RWPE2 (cell line): ENCODE measurements at regions not wholly inside any gene's neighbourhood (a gene's known extent, or its start where the extent isn't known, plus 50 kb on each side); places are given as distances from the start of the nearest gene placed in this dataset.

ENCODE experiments used
- ATAC-seq: fragments of 200-7000 bp; cut with Tn5 transposase; 3 replicates; pipeline ENCODE4 v1.9.1; 2021; ENCODE audit warnings: low read depth
- DNase-seq: peaks from one replicate; pipeline ENCODE4 v3.0.0-alpha.2; 2020; ENCODE audit warnings: low spot score
- H3K27ac ChIP-seq: fragments of 450-650 bp; 2 replicates; pipeline ENCODE4 v1.5.1; 2017; ENCODE audit warnings: mild to moderate bottlenecking; ENCODE audit not compliant: poor library complexity, severe bottlenecking
- H3K27me3 ChIP-seq: fragments of 250-450 bp; sonication (Bioruptor Pico); 2 replicates; pipeline ENCODE4 v1.5.1; 2021; ENCODE audit warnings: mild to moderate bottlenecking, moderate library complexity; ENCODE audit not compliant: insufficient read depth, poor library complexity, severe bottlenecking
- H3K36me3 ChIP-seq: fragments of 250-450 bp; sonication (Bioruptor Pico); 2 replicates; pipeline ENCODE4 v1.5.1; 2020; ENCODE audit warnings: low read depth, mild to moderate bottlenecking, moderate library complexity
- H3K4me1 ChIP-seq: fragments of 250-450 bp; sonication (Bioruptor Pico); 2 replicates; pipeline ENCODE4 v1.5.1; 2021; ENCODE audit warnings: mild to moderate bottlenecking, moderate library complexity; ENCODE audit not compliant: insufficient read depth, poor library complexity, severe bottlenecking
- H3K4me3 ChIP-seq: fragments of 250-450 bp; sonication (Bioruptor Pico); 2 replicates; pipeline ENCODE4 v1.5.1; 2021; ENCODE audit warnings: mild to moderate bottlenecking, moderate library complexity; ENCODE audit not compliant: severe bottlenecking
- H3K9me3 ChIP-seq: fragments of 250-450 bp; sonication (Bioruptor Pico); 2 replicates; pipeline ENCODE4 v1.5.1; 2021; ENCODE audit warnings: mild to moderate bottlenecking, moderate library complexity; ENCODE audit not compliant: severe bottlenecking
- CTCF ChIP-seq: fragments of 450-650 bp; IDR thresholded peaks from one replicate; pipeline ENCODE4 v1.5.1; 2017; ENCODE audit warnings: mild to moderate bottlenecking, moderate library complexity; ENCODE audit not compliant: poor library complexity, severe bottlenecking

- Histone ChIP-seq H3K4me1 (no peaks in the 10 kb centered on the region), H3K4me3 (no peak overlapping the region), H3K36me3 (no peaks in the 10 kb centered on the region), H3K27ac (no peak overlapping the region), H3K27me3 (no peaks in the 10 kb centered on the region), H3K9me3 (no peaks in the 10 kb centered on the region)
- TF ChIP-seq CTCF: no peak
- DNase-seq (no peak), ATAC-seq (no peak)
Measured at GRCh38 chr3:5497497-5497896, 310.0 kb downstream of the EDEM1 start.

GRCh38 chr3:5498981-5499380, 311.5 kb downstream of the EDEM1 start:
- no peak for TF ChIP-seq CTCF
- no peaks in the 10 kb centered on the region for H3K27me3 ChIP-seq
- no peaks in the 10 kb centered on the region for H3K36me3 ChIP-seq
- no peaks in the 10 kb centered on the region for H3K9me3 ChIP-seq
- H3K4me1 ChIP-seq: no peaks in the 10 kb centered on the region
- ATAC-seq: no peak
- H3K27ac ChIP-seq: no peak overlapping the region
- no peak overlapping the region for H3K4me3 ChIP-seq
- DNase-seq: no peak

- no peak overlapping the region for H3K27ac ChIP-seq
- no peak overlapping the region for H3K4me3 ChIP-seq
- no peaks in the 10 kb centered on the region for H3K4me1 ChIP-seq
- DNase-seq (no peak), ATAC-seq (no peak)
- no peak for TF ChIP-seq CTCF
- H3K9me3 ChIP-seq: no peaks in the 10 kb centered on the region
- no peaks in the 10 kb centered on the region for H3K27me3 ChIP-seq
- no peaks in the 10 kb centered on the region for H3K36me3 ChIP-seq
Measured at GRCh38 chr3:5499404-5499803, 311.9 kb downstream of the EDEM1 start.

GRCh38 chr3:5503136-5503535, 315.6 kb downstream of the EDEM1 start:
- no peak for DNase-seq
- Histone ChIP-seq H3K4me1 (no peaks in the 10 kb centered on the region), H3K4me3 (no peak overlapping the region), H3K9me3 (no peaks in the 10 kb centered on the region), H3K36me3 (no peaks in the 10 kb centered on the region), H3K27me3 (no peaks in the 10 kb centered on the region), H3K27ac (no peak overlapping the region)
- TF ChIP-seq CTCF: no peak
- no peak for ATAC-seq

DNA sequence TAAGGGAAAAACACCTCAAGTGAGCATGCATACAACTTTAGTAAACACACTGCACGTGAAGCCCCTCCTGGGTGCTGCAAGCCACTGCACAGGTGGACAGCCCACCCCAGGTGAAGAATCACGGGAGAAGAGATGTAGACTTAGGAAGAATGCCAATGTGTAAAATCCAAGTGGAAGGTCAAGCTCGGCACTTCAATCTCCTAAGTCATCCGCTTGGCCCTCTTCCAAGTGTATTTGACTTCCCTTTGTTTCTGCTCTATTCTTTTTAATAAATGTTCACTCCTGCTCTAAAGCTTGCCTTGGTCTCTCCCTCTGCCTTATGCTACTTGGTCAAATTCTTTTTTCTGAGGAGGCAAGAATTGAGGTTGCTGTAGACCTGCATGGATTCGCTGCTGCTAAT, 316.6 kb downstream of the EDEM1 start:
- TF ChIP-seq CTCF: no peak
- Histone ChIP-seq H3K27me3 (no peaks in the 10 kb centered on the region), H3K9me3 (no peaks in the 10 kb centered on the region), H3K4me1 (no peaks in the 10 kb centered on the region), H3K27ac (no peak overlapping the region), H3K36me3 (no peaks in the 10 kb centered on the region), H3K4me3 (no peak overlapping the region)
- DNase-seq (no peak), ATAC-seq (no peak)
